ENCODE measurements at regions not wholly inside any gene's neighbourhood (a gene's known extent, or its start where the extent isn't known, plus 50 kb on each side); places are given as distances from the start of the nearest gene placed in this dataset.

GRCh38 chr1:200296091-200296661 lies 113.7 kb downstream of the ZNF281 start:
- TF ChIP-seq EZH2phosphoT487 (IDR thresholded peaks at IDR 0.05; ENCODE audit: insufficient read depth, low read depth) (no peak), EZH2 (IDR thresholded peaks at IDR 0.05; ENCODE audit: insufficient read depth, poor library complexity, severe bottlenecking) (no peak)
